DND-41 (cell line): ENCODE measurements at regions not wholly inside any gene's neighbourhood (a gene's known extent, or its start where the extent isn't known, plus 50 kb on each side); places are given as distances from the start of the nearest gene placed in this dataset.

Source experiments
- ATAC-seq: fragments of 200-7000 bp; cut with Tn5 transposase; 3 replicates; pipeline ENCODE4 v1.9.1; 2021; ENCODE audit warnings: low read depth; ENCODE audit not compliant: insufficient read depth
- DNase-seq: peaks from one replicate; pipeline ENCODE4 v3.0.0-alpha.2; 2020
- H2AFZ ChIP-seq: 2 replicates; pipeline ENCODE4 v1.6.0; 2012; ENCODE audit warnings: low read depth, low read length
- H3K27ac ChIP-seq: 2 replicates; pipeline ENCODE4 v1.5.1; 2012; ENCODE audit warnings: low read length, inconsistent platforms
- H3K27me3 ChIP-seq: fragments of 200-600 bp; sonication (generic); 2 replicates; pipeline ENCODE4 v1.6.0; 2012; ENCODE audit warnings: low read length, mild to moderate bottlenecking, inconsistent platforms; ENCODE audit not compliant: insufficient read depth, poor library complexity
- H3K36me3 ChIP-seq: 2 replicates; pipeline ENCODE4 v1.5.1; 2012; ENCODE audit warnings: low read length, inconsistent platforms; ENCODE audit not compliant: insufficient read depth
- H3K4me1 ChIP-seq: 2 replicates; pipeline ENCODE4 v1.5.1; 2012; ENCODE audit warnings: mild to moderate bottlenecking, low read length; ENCODE audit not compliant: insufficient read depth
- H3K4me2 ChIP-seq: 2 replicates; pipeline ENCODE4 v1.6.0; 2012; ENCODE audit warnings: mild to moderate bottlenecking, moderate library complexity, low read length, inconsistent platforms; ENCODE audit not compliant: insufficient read depth
- H3K4me3 ChIP-seq, 2 experiments: fragments of 200-600 bp in 1 of 2; shearing (Covaris generic) in 1 of 2; 2 replicates each; pipeline ENCODE4 v1.5.1; 2012 to 2016; ENCODE audit warnings: inconsistent platforms in 2 of 2, low read length in 2 of 2, mild to moderate bottlenecking in 2 of 2, low read depth in 1 of 2, moderate library complexity in 1 of 2
- H3K79me2 ChIP-seq: 2 replicates; pipeline ENCODE4 v1.6.0; 2012; ENCODE audit warnings: low read length, inconsistent platforms; ENCODE audit not compliant: insufficient read depth
- H3K9ac ChIP-seq: 2 replicates; pipeline ENCODE4 v1.6.0; 2012; ENCODE audit warnings: low read depth, mild to moderate bottlenecking, inconsistent platforms, low read length, moderate library complexity
- H3K9me3 ChIP-seq: 2 replicates; pipeline ENCODE4 v1.5.1; 2012; ENCODE audit warnings: low read length, moderate library complexity, mild to moderate bottlenecking, inconsistent platforms; ENCODE audit not compliant: insufficient read depth, severe bottlenecking
- H4K20me1 ChIP-seq: 2 replicates; pipeline ENCODE4 v1.6.0; 2012; ENCODE audit warnings: low read length; ENCODE audit not compliant: insufficient read depth
- CTCF ChIP-seq: IDR thresholded peaks from 2 replicates; pipeline ENCODE4 v1.5.1; 2012; ENCODE audit warnings: borderline replicate concordance, low read length, moderate library complexity, mild to moderate bottlenecking; ENCODE audit not compliant: poor library complexity, severe bottlenecking; ENCODE audit errors: extremely low read depth
- EZH2 ChIP-seq: IDR thresholded peaks from 3 replicates; pipeline ENCODE4 v1.6.1; 2012; ENCODE audit warnings: borderline replicate concordance, low read depth, mild to moderate bottlenecking, moderate library complexity, low read length, inconsistent platforms; ENCODE audit not compliant: severe bottlenecking

- no peaks in the 10 kb centered on the region for H3K9me3 ChIP-seq
- H3K4me2 ChIP-seq, result no peak overlapping the region
- no peaks in the 10 kb centered on the region for H3K4me1 ChIP-seq
- H4K20me1 ChIP-seq, result no peaks in the 10 kb centered on the region; the same call in 1 of the 2 replicates
- H3K4me3 ChIP-seq, result no peak overlapping the region
- TF ChIP-seq EZH2 (no peak), CTCF (no peak)
- no peaks in the 10 kb centered on the region for H3K27me3 ChIP-seq
- no peak for ATAC-seq
- H3K79me2 ChIP-seq, result no peaks in the 10 kb centered on the region
- no peak overlapping the region for H3K27ac ChIP-seq
- no peak overlapping the region for H2AFZ ChIP-seq
- no peak overlapping the region for H3K9ac ChIP-seq
- DNase-seq, result no peak
- no peaks in the 10 kb centered on the region for H3K36me3 ChIP-seq
These were observed 177.4 kb downstream of the SCP2D1 start for GRCh38 chr20:18991012-18991411.

- H3K27me3 ChIP-seq, result no peaks in the 10 kb centered on the region
- no peaks in the 10 kb centered on the region for H3K79me2 ChIP-seq
- no peak overlapping the region for H3K4me2 ChIP-seq
- no peaks in the 10 kb centered on the region for H3K36me3 ChIP-seq
- H3K27ac ChIP-seq, result no peak overlapping the region
- no peaks in the 10 kb centered on the region for H3K9me3 ChIP-seq
- no peak for DNase-seq
- no peaks in the 10 kb centered on the region for H3K4me1 ChIP-seq
- no peak overlapping the region for H3K4me3 ChIP-seq
- no peak overlapping the region for H3K9ac ChIP-seq
- no peaks in the 10 kb centered on the region; the same call in 1 of the 2 replicates for H4K20me1 ChIP-seq
- H2AFZ ChIP-seq, result no peak overlapping the region
- TF ChIP-seq EZH2, result no peak
- TF ChIP-seq CTCF, result no peak
- ATAC-seq, result no peak
These were observed 178.8 kb downstream of the SCP2D1 start for GRCh38 chr20:18992418-18992817.

- ATAC-seq, result no peak
- H4K20me1 ChIP-seq, result no peaks in the 10 kb centered on the region
- H3K9ac ChIP-seq, result no peak overlapping the region
- no peaks in the 10 kb centered on the region for H3K9me3 ChIP-seq
- H3K4me2 ChIP-seq, result no peak overlapping the region
- no peaks in the 10 kb centered on the region for H3K79me2 ChIP-seq
- H3K4me1 ChIP-seq, result no peaks in the 10 kb centered on the region
- no peak overlapping the region for H2AFZ ChIP-seq
- DNase-seq, result no peak
- no peaks in the 10 kb centered on the region for H3K27me3 ChIP-seq
- H3K27ac ChIP-seq, result no peak overlapping the region
- no peak overlapping the region for H3K4me3 ChIP-seq
- H3K36me3 ChIP-seq, result no peaks in the 10 kb centered on the region
- TF ChIP-seq EZH2 (no peak), CTCF (no peak)
These were observed 181.9 kb downstream of the SCP2D1 start for GRCh38 chr20:18995455-18995854.

GRCh38 chr20:18999086-18999485 lies 185.5 kb downstream of the SCP2D1 start:
- H3K9me3 ChIP-seq, result no peaks in the 10 kb centered on the region
- H4K20me1 ChIP-seq, result no peaks in the 10 kb centered on the region
- TF ChIP-seq CTCF (no peak), EZH2 (no peak)
- H3K79me2 ChIP-seq, result no peaks in the 10 kb centered on the region
- no peak overlapping the region for H3K9ac ChIP-seq
- ATAC-seq, result no peak
- H3K27me3 ChIP-seq, result no peaks in the 10 kb centered on the region
- no peak overlapping the region for H3K4me3 ChIP-seq
- no peak overlapping the region for H3K27ac ChIP-seq
- H3K36me3 ChIP-seq, result no peaks in the 10 kb centered on the region
- H3K4me2 ChIP-seq, result no peak overlapping the region
- H2AFZ ChIP-seq, result no peak overlapping the region
- DNase-seq, result no peak
- no peaks in the 10 kb centered on the region for H3K4me1 ChIP-seq
